SK-N-MC (cell line): ENCODE measurements at regions not wholly inside any gene's neighbourhood (a gene's known extent, or its start where the extent isn't known, plus 50 kb on each side); places are given as distances from the start of the nearest gene placed in this dataset.

Source experiments
- EZH2 ChIP-seq: fragments of 200-600 bp; sonication (generic); IDR thresholded peaks from one replicate; pipeline ENCODE4 v1.6.1; 2017; ENCODE audit warnings: antibody characterized with exemption
- POLR2AphosphoS5 ChIP-seq: IDR thresholded peaks from 2 replicates; pipeline ENCODE4 v1.6.1; 2012; ENCODE audit warnings: mild to moderate bottlenecking, low read depth, low read length, borderline replicate concordance

DNA sequence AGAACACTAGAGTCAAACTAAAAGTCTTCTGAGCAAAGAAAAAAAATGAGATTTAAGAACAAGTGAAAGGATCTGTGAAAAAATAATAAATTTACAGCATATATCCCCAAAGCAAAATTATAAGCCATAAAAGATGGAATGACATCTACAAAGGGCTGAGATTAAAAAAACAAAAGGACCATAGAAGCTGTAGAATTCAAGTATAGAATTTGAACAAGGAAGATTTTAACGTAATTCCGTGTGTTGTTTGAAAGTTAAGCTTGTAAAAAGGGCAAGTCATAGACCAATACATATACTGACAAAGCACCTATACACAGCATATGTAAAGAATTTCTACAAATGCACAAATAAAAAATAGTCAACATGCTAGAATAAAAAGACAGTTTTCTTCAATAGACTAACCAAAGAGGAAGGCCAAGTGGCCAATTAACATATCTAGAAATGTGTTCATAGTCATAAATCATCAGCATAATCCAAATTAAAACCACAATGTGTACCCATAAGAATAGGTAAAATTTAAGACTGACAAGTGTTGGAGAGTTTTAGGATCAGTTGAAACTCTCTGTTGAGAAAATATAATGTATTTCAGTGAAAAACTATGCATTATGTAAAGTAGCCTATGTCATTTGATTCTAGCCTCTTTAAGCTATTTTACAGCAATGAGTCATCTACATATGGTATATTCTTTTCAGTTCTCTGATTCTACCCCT is 674.9 kb downstream of the OLFM4 start:
- TF ChIP-seq EZH2 (no peak), POLR2AphosphoS5 (no peak)
